ENCODE measurements at regions not wholly inside any gene's neighbourhood (a gene's known extent, or its start where the extent isn't known, plus 50 kb on each side); places are given as distances from the start of the nearest gene placed in this dataset.
A peak's percentile ranks its signal among the peaks of the same experiment; 100 is the strongest.

DNA sequence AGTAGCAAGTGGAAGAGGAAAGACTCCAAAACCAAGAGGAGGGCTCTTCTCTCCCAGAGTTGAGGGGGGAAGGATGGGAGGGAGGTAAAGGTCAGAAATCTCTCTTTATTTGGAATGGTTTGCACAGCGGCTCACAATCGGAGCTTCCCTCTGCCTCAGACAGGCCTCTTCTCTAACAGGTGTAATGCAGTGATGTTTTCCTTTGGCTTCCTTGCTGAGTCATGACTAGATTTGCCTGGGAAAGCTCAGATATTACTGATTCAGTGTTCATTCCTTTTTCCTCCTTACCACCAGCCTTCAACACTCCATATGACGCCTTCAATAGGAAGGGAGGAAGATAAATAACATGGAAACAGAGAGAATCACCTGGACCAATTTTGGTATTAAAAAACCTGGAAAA, 136.6 kb downstream of the RNF152 start:
- intact Hi-C loops (cut with DNase I): no loop called here
- no peak for ATAC-seq
- DNase-seq (ENCODE audit: low spot score): no peak

DNA sequence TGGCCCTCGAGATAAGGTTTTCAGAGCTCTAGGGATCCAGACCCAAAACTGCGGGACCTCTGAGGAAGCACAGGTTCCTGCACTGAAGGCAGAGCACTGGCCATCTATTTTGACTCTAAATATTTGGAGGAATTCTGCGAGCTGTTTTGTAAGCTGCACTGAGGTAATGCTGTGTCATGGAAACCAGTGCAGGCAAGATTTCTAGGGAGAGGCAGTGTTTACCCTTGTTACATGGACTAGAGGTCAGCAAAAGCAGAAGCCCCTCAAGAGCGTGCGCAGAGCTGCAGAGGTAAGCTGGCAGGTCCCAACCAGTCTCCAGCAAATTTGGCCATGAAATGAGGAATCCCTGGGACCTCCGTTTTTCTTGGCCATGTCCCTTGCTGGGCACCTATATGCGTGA, 137.3 kb downstream of the RNF152 start:
- peak; percentile 71 for ATAC-seq
- intact Hi-C loops (cut with DNase I): no loop called here
- DNase-seq (ENCODE audit: low spot score): no peak

GRCh38 chr18:61754039-61754583, 138.7 kb downstream of the RNF152 start:
- ATAC-seq (no peak), DNase-seq (ENCODE audit: low spot score) (no peak)
- intact Hi-C loops (cut with DNase I): no loop called here

- intact Hi-C loops (cut with DNase I): no loop called here
- ATAC-seq: no peak
- no peak for DNase-seq (ENCODE audit: low spot score)
Observed at GRCh38 chr18:61753373-61753772, 139.4 kb downstream of the RNF152 start.

GRCh38 chr18:61752973-61753372, 139.8 kb downstream of the RNF152 start:
- intact Hi-C loops (cut with DNase I): no loop called here
- ATAC-seq (no peak), DNase-seq (ENCODE audit: low spot score) (no peak)

DNA sequence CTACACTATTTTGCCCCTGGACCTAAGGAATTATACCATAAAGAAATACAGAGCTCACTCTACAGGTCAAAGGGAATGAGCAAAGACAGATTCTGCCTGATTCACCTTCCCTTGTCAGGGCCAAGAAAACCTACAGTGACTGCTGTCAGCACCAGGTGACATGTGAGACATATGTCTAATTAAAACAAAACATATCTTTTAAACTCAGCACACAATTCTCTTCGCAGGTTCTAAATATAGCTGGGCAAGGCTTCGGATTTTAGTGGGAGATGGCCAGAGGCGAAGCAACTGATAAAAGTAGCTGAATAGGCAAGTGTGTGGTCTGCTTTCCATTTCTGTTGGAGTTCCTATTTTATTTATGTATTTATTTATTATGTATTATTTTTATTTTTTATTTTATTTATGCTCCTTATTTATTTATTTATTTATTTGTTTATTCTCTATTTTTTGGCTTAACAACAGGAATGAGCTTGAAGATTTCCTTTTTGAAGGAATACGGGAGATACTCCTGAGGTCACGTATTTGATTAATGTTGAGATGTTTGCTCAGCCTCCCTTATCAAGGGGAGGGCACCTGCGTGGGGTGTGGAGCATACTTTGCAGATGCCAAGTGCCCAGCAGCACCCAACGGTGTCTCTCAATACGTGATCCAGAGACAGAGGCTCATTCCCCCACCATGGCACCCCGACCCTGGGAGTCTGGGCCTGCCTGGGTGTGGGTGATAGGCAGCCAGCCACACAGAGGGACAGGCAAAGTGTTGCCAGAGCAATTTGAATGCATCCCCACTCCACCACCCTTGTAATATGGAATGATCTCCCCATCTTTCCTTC, 141.8 kb downstream of the RNF152 start:
- DNase-seq (ENCODE audit: low spot score) (no peak), ATAC-seq (no peak)
- intact Hi-C loops (cut with DNase I): no loop called here

DNA sequence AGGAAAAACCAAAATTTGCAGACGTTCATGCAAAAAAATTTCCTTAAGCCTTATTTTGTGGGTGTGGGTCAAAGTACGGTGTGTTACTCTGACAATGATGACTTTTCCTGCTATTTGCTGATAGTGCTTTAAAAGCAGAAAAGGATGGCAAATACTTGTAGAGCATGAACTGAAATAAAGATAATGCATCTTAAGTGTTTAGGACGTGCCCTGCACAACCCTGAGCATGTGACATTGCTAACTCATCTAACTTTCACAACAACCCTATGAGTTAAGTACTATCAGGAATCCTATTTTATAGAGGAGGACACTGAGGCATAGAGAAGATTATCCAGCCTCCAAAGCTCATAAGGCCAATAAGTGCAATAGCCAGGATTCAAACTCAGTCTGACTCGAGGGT, 143.3 kb downstream of the RNF152 start:
- no peak for ATAC-seq
- intact Hi-C loops (cut with DNase I): no loop called here
- no peak for DNase-seq (ENCODE audit: low spot score)

GRCh38 chr18:61749031-61749430, 143.8 kb downstream of the RNF152 start:
- peak; percentile 21 for ATAC-seq
- intact Hi-C loops (cut with DNase I): no loop called here

GRCh38 chr18:61748004-61748403, 144.8 kb downstream of the RNF152 start:
- intact Hi-C loops (cut with DNase I): no loop called here
- no peak for ATAC-seq
- DNase-seq (ENCODE audit: low spot score): no peak

More at GRCh38 chr18:61749031-61749430, 143.8 kb downstream of the RNF152 start:
- DNase-seq (ENCODE audit: low spot score): no peak

- intact Hi-C loops (cut with DNase I): no loop called here
- ATAC-seq (peak; percentile 88), DNase-seq (ENCODE audit: low spot score) (no peak)
Observed at GRCh38 chr18:61743775-61744531, 148.9 kb downstream of the RNF152 start.

DNA sequence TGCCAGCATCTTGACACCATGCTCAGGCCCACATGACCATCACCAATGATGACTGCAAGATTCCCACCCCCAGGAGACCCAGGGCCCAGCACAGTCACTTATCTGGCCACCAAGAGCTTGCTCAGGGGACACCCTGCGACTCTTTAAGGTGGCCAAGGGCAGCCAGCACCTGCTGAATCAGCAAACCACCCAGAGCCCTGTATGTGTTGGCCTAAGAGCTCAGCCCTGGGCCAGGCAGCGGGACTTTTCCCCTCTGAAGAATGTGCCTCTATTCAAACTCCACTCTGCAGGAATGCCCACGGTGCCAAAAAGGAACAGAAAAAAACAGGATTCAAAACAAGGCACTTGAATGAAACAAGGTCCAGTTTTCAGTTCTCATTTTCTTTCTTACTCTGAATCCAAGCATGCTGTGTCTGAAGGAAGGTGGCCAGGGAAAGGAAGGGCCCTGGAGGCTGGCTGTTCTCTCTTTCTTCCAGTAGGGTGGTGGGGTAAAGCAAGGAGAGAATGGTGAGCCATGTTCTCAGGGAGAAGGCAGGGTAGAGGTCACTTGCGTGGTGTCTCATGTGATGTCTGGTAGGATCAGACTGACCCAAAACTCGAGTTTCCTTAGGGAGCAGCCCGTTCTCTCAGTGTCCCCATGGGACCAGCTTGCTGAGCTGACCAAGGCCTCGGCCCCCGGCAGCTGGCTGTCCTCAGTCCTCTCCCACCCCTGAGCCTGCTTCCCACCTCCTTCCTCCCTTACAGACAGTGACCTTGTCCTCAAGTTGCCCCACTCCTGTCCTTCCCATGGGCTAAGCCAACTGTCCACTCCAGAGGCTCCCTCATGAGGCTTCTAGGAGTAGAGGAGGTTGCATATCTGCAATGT, 150.0 kb downstream of the RNF152 start:
- DNase-seq (ENCODE audit: low spot score) (no peak), ATAC-seq (peak; percentile 34)
- intact Hi-C loops (cut with DNase I): no loop called here

GRCh38 chr18:61741881-61742454, 150.8 kb downstream of the RNF152 start:
- intact Hi-C loops (cut with DNase I): no loop called here
- DNase-seq (ENCODE audit: low spot score) (no peak), ATAC-seq (no peak)

DNA sequence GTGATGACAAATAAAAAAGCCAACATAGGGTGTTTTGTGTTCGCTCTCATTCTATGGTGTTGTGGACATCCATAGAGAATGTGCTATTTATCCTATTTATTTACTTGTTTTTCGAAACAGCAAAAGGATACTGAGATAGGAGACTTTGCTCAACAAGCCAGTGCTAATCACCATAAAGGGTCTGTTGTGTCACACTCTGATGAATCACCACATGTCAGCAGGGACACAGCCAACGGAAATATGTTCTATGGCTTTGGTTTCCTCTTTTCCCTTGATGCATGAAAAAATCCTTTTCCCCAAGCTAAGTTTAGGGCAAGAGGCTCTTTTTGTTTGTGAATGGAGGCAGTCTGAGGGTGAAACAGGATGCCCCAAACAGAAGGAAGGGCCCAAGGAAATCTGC, 154.3 kb downstream of the RNF152 start:
- ATAC-seq: peak; percentile 79
- no peak for DNase-seq (ENCODE audit: low spot score)
- intact Hi-C loops (cut with DNase I): no loop called here

GRCh38 chr18:61738042-61738441, 154.8 kb downstream of the RNF152 start:
- ATAC-seq (peak; percentile 84), DNase-seq (ENCODE audit: low spot score) (no peak)
- intact Hi-C loops (cut with DNase I): no loop called here

DNA sequence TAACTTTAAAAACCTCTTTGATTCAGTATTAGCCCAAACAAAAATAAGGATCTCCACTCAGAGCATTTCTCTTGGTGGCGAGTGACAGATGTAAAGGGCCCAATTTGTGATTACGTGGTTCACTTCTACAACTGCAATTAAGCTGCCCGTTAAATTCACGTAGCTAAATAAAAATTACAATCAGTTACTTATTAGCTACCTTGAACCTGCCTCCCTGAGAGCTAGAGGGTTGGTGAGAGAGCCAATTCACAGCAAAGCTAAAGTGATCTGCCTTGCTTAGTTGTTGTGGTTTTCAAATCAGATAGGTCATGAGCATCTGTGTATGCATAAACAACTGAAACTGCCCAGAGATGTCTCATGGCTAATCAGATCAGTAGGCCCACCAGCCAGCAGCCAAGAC, 156.7 kb downstream of the RNF152 start:
- DNase-seq (ENCODE audit: low spot score) (no peak), ATAC-seq (no peak)
- intact Hi-C loops (cut with DNase I): no loop called here

DNA sequence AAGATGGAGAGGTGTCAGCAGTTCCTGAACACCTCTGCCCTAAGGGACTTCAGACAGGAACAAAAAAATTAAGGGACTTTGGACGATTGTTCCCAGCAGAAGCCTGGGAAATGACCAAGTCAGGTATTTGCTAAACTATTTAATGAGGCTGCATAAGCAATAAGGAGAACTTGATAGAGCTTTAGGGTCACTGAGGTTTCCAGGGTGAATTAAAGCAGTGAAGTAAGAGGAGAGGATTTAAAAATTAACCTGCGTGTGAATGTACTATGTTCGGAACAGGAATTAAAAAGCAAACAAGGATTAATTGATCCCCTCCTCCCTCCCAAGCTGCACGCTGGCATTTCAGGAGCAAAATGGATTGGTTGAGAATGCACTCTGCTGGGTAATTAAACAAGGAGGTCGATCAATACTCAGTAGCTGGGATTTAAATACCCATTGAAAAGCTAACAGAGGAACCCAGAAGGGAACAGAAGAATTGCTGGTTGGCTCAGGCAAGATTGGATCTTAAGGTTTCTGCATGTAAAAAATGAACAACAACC, 157.2 kb downstream of the RNF152 start:
- no peak for DNase-seq (ENCODE audit: low spot score)
- intact Hi-C loops (cut with DNase I): no loop called here
- no peak for ATAC-seq

DNA sequence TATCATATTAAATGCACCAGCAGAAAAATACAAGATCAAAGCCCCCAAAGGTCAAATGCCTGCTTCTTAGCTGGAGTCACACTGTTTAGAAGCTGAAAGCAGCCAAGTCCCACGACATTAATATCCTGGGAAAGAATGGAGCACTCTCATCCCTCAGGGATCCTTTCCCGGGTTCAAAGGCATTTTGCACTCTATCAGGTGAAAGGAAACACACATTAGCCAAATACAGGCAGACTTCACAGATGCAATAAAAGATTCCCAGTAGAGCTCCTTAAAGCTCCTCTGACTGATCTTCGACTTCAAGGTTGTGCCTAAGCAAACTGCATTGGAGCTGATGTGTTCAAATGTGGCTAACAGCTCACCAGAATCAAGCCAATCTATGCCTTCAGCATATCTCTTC, 158.4 kb downstream of the RNF152 start:
- intact Hi-C loops (cut with DNase I): no loop called here
- ATAC-seq (no peak), DNase-seq (ENCODE audit: low spot score) (no peak)

GRCh38 chr18:61732854-61733253, 160.0 kb downstream of the RNF152 start:
- ATAC-seq (peak; percentile 15), DNase-seq (ENCODE audit: low spot score) (no peak)
- intact Hi-C loops (cut with DNase I): no loop called here
